Peyer's patch (tissue), 4 donors: ENCODE measurements at regions not wholly inside any gene's neighbourhood (a gene's known extent, or its start where the extent isn't known, plus 50 kb on each side); places are given as distances from the start of the nearest gene placed in this dataset.
"Not testable (repeated sequence)": the region's sequence is repeated elsewhere in the genome, so short reads cannot be mapped to it uniquely, and the experiment has no call there.

Experiments
- POLR2A ChIP-seq, 2 donors: fragments of 450-650 bp; IDR thresholded peaks; one replicate each; pipeline ENCODE4 v1.5.1; 2017; ENCODE audit warnings: antibody characterized with exemption in 2 of 2, mild to moderate bottlenecking in 2 of 2, moderate library complexity in 2 of 2
- TF ChIP-seq, protein P1 (sequence below), 6 experiments: fragments of 450-650 bp in 4 of 6; fragments of 200-600 bp in 2 of 6; sonication (generic) in 1 of 6; IDR thresholded peaks; one replicate each; pipeline ENCODE4 v1.5.1; 2017 to 2019; ENCODE audit warnings: antibody characterized with exemption in 6 of 6, mild to moderate bottlenecking in 3 of 6, moderate library complexity in 1 of 6

DNA sequence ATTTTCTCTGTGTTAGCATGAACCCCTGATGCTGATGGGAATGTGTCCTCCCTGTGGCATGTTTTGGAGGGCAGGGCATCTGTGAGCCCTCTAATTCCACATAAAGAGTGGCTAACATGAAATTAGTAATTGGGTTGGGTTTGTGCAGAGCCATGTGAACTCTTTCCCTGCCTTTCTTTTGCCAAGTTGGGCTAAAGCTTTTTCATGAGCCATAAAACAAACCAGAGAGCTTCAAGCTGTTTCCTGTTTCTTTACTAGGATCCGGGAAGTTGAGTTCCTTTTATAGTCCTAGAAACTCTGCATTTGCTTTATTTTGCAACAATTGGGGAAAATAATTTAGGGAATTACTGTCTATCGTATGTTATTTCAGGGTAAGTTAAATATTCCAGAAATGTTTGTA lies 247.1 kb downstream of the RTP5 start:
- TF ChIP-seq, protein P1, sequence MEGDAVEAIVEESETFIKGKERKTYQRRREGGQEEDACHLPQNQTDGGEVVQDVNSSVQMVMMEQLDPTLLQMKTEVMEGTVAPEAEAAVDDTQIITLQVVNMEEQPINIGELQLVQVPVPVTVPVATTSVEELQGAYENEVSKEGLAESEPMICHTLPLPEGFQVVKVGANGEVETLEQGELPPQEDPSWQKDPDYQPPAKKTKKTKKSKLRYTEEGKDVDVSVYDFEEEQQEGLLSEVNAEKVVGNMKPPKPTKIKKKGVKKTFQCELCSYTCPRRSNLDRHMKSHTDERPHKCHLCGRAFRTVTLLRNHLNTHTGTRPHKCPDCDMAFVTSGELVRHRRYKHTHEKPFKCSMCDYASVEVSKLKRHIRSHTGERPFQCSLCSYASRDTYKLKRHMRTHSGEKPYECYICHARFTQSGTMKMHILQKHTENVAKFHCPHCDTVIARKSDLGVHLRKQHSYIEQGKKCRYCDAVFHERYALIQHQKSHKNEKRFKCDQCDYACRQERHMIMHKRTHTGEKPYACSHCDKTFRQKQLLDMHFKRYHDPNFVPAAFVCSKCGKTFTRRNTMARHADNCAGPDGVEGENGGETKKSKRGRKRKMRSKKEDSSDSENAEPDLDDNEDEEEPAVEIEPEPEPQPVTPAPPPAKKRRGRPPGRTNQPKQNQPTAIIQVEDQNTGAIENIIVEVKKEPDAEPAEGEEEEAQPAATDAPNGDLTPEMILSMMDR (IDR thresholded peaks at IDR 0.05) = not testable (repeated sequence)
- TF ChIP-seq POLR2A (IDR thresholded peaks at IDR 0.05) = not testable (repeated sequence)
